Neutrophil (primary cell): ENCODE measurements at regions not wholly inside any gene's neighbourhood (a gene's known extent, or its start where the extent isn't known, plus 50 kb on each side); places are given as distances from the start of the nearest gene placed in this dataset.

ENCODE experiments used
- H3K27ac ChIP-seq: fragments of 200-600 bp; sonication (generic); 2 replicates; pipeline ENCODE4 v1.5.1; 2016; ENCODE audit warnings: mild to moderate bottlenecking, moderate library complexity
- H3K27me3 ChIP-seq: fragments of 200-600 bp; sonication (generic); 2 replicates; pipeline ENCODE4 v1.6.0; 2016; ENCODE audit warnings: mild to moderate bottlenecking
- H3K36me3 ChIP-seq: fragments of 200-600 bp; sonication (generic); 2 replicates; pipeline ENCODE4 v1.5.1; 2017
- H3K4me1 ChIP-seq, 2 experiments: fragments of 200-600 bp in 1 of 2; sonication (generic) in 1 of 2; 1 replicate in 1 of 2; 2 replicates in 1 of 2; pipeline versions ENCODE4 v1.5.1 to v1.6.1; 2013 to 2016; ENCODE audit warnings: low read depth in 1 of 2, low read length in 1 of 2, mild to moderate bottlenecking in 1 of 2, moderate library complexity in 1 of 2; ENCODE audit not compliant: control insufficient read depth in 1 of 2, insufficient read depth in 1 of 2
- H3K4me3 ChIP-seq, 2 experiments: fragments of 200-600 bp in 1 of 2; sonication (generic) in 1 of 2; 1 replicate in 1 of 2; 2 replicates in 1 of 2; pipeline ENCODE4 v1.5.1; 2013 to 2016; ENCODE audit warnings: low read depth in 1 of 2, low read length in 1 of 2, mild to moderate bottlenecking in 1 of 2, moderate library complexity in 1 of 2
- H3K9me3 ChIP-seq: fragments of 200-600 bp; sonication (generic); 2 replicates; pipeline ENCODE4 v1.5.1; 2016
- TF ChIP-seq, protein P1 (sequence below): fragments of 200-600 bp; sonication (generic); IDR thresholded peaks from 2 replicates; pipeline ENCODE4 v1.5.1; 2016; ENCODE audit warnings: antibody characterized with exemption

- Histone ChIP-seq H3K4me1 (no peaks in the 10 kb centered on the region), H3K4me3 (no peak overlapping the region), H3K27me3 (peaks cover 22% of the 10 kb centered on the region), H3K27ac (no peak overlapping the region), H3K36me3 (no peaks in the 10 kb centered on the region), H3K9me3 (no peaks in the 10 kb centered on the region)
- TF ChIP-seq, protein P1, sequence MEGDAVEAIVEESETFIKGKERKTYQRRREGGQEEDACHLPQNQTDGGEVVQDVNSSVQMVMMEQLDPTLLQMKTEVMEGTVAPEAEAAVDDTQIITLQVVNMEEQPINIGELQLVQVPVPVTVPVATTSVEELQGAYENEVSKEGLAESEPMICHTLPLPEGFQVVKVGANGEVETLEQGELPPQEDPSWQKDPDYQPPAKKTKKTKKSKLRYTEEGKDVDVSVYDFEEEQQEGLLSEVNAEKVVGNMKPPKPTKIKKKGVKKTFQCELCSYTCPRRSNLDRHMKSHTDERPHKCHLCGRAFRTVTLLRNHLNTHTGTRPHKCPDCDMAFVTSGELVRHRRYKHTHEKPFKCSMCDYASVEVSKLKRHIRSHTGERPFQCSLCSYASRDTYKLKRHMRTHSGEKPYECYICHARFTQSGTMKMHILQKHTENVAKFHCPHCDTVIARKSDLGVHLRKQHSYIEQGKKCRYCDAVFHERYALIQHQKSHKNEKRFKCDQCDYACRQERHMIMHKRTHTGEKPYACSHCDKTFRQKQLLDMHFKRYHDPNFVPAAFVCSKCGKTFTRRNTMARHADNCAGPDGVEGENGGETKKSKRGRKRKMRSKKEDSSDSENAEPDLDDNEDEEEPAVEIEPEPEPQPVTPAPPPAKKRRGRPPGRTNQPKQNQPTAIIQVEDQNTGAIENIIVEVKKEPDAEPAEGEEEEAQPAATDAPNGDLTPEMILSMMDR, result no peak
Measured at GRCh38 chr16:55001931-55002330, 71.3 kb downstream of the IRX5 start.

DNA sequence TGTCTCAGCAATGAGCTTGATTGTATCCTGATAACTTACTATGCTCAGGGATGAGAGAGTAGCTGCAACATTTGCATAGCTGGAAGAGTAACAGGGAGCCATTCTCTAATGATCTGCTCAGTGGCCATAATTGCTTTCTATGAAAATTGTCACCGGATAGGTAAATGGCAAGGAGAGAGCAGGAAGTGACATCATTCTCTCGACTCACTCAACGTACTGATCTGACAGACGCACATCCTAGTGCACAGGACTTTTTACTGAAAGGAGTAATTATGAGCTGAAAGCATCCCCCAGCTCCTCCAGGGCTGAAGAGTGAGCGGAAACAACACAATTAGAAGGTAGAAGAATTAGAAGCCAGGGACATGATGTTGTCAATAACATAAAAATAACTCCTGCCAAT is 71.8 kb downstream of the IRX5 start:
- Histone ChIP-seq H3K27me3 (peaks cover 20% of the 10 kb centered on the region), H3K36me3 (no peaks in the 10 kb centered on the region), H3K27ac (no peak overlapping the region), H3K9me3 (no peaks in the 10 kb centered on the region), H3K4me3 (no peak overlapping the region), H3K4me1 (no peaks in the 10 kb centered on the region)
- TF ChIP-seq, protein P1, result no peak

- Histone ChIP-seq H3K9me3 (no peaks in the 10 kb centered on the region), H3K27ac (no peak overlapping the region), H3K4me1 (no peaks in the 10 kb centered on the region), H3K27me3 (peaks cover 20% of the 10 kb centered on the region), H3K4me3 (no peak overlapping the region), H3K36me3 (no peaks in the 10 kb centered on the region)
- TF ChIP-seq, protein P1, result no peak
Measured at GRCh38 chr16:55003306-55003705, 72.6 kb downstream of the IRX5 start.

GRCh38 chr16:55003916-55004315 is 73.3 kb downstream of the IRX5 start:
- Histone ChIP-seq H3K4me1 (no peaks in the 10 kb centered on the region), H3K27me3 (peaks cover 20% of the 10 kb centered on the region), H3K9me3 (no peaks in the 10 kb centered on the region), H3K27ac (no peak overlapping the region), H3K4me3 (no peak overlapping the region), H3K36me3 (no peaks in the 10 kb centered on the region)
- TF ChIP-seq, protein P1, result no peak

- Histone ChIP-seq H3K4me3 (no peak overlapping the region), H3K4me1 (no peaks in the 10 kb centered on the region), H3K9me3 (no peaks in the 10 kb centered on the region), H3K36me3 (no peaks in the 10 kb centered on the region), H3K27me3 (peaks cover 3% of the 10 kb centered on the region), H3K27ac (no peak overlapping the region)
- TF ChIP-seq, protein P1, result no peak
Measured at GRCh38 chr16:55007504-55007903, 76.8 kb downstream of the IRX5 start.
